GM12878 (cell line): ENCODE measurements at regions not wholly inside any gene's neighbourhood (a gene's known extent, or its start where the extent isn't known, plus 50 kb on each side); places are given as distances from the start of the nearest gene placed in this dataset.

Source experiments
- ATAC-seq: fragments of 200-7000 bp; cut with Tn5 transposase; 3 replicates; pipeline ENCODE4 v1.9.1; 2020; ENCODE audit warnings: mild to moderate bottlenecking, moderate library complexity
- BruUV-seq: library from RNA; stranded (reverse); fragments of 400-500 nt; replicated peaks from 2 replicates; lab custom pipeline; 2021; lab: Mats Ljungman, UMichigan
- CTCF ChIA-PET: fragments of 300-600 bp; sonication (Branson Sonifier 250); formaldehyde crosslinking; extraction: SDS; loops from one replicate; lab custom pipeline; 2021; ENCODE audit warnings: inconsistent platforms; lab: Yijun Ruan, JAX
- POLR2A ChIA-PET: fragments of 350-600 bp; formaldehyde crosslinking; extraction: SDS; loops from one replicate; lab custom pipeline; 2021; ENCODE audit warnings: inconsistent platforms; lab: Charles Lee
- RAD21 ChIA-PET: fragments of 300-600 bp; sonication (Branson Sonifier 250); formaldehyde crosslinking; loops from one replicate; lab custom pipeline; 2023; ENCODE audit warnings: antibody characterized with exemption; ENCODE audit not compliant: unreplicated experiment; lab: Charles Lee
- SMC1A ChIA-PET: fragments of 300-600 bp; sonication (Branson Sonifier 250); formaldehyde crosslinking; loops from one replicate; lab custom pipeline; 2023; ENCODE audit not compliant: unreplicated experiment, uncharacterized antibody; lab: Charles Lee
- DNase-seq: peaks from one replicate; pipeline ENCODE4 v3.0.0-alpha.2; 2011; ENCODE audit warnings: low read depth, low spot score
- FAIRE-seq: peaks from 3 replicates; lab custom pipeline; 2011; peaks lifted over from hg19 to GRCh38; lab: Jason Lieb, UNC
- H2AFZ ChIP-seq: 2 replicates; pipeline ENCODE4 v1.6.0; 2011; ENCODE audit warnings: low read depth, low read length, control low read depth; ENCODE audit not compliant: control insufficient read depth
- H3K27ac ChIP-seq: 2 replicates; pipeline ENCODE4 v1.5.1; 2011; ENCODE audit warnings: control low read depth; ENCODE audit not compliant: control insufficient read depth, insufficient read depth
- H3K27me3 ChIP-seq, 2 experiments: replicated peaks in 1 of 2; 2 replicates each; pipeline versions ENCODE4 v1.6.0 to v1.6.1; 2011; ENCODE audit warnings: low read length in 1 of 2; ENCODE audit not compliant: control insufficient read depth in 2 of 2, insufficient read depth in 2 of 2
- H3K36me3 ChIP-seq, 2 experiments: 2 replicates each; pipeline ENCODE4 v1.5.1; 2011; ENCODE audit warnings: low read length in 1 of 2; ENCODE audit not compliant: control insufficient read depth in 2 of 2, insufficient read depth in 2 of 2
- H3K4me1 ChIP-seq: 2 replicates; pipeline ENCODE4 v1.6.1; 2011; ENCODE audit warnings: mild to moderate bottlenecking, low read length, moderate library complexity, mixed read lengths; ENCODE audit not compliant: control insufficient read depth, insufficient read depth
- H3K4me2 ChIP-seq: 2 replicates; pipeline ENCODE4 v1.6.0; 2011; ENCODE audit warnings: control low read depth; ENCODE audit not compliant: control insufficient read depth, insufficient read depth
- H3K4me3 ChIP-seq: fragments of 200-600 bp; sonication (generic); 2 replicates; pipeline ENCODE4 v1.5.1; 2016
- H3K79me2 ChIP-seq: 2 replicates; pipeline ENCODE4 v1.6.0; 2011; ENCODE audit warnings: low read length; ENCODE audit not compliant: control insufficient read depth, insufficient read depth
- H3K9ac ChIP-seq: 2 replicates; pipeline ENCODE4 v1.8.0; 2011; ENCODE audit warnings: low read length, control low read depth, mixed read lengths; ENCODE audit not compliant: control insufficient read depth, insufficient read depth
- H3K9me3 ChIP-seq: replicated peaks from 3 replicates; pipeline ENCODE4 v1.5.1; 2011; ENCODE audit warnings: mild to moderate bottlenecking, low read length; ENCODE audit not compliant: control insufficient read depth, insufficient read depth
- H4K20me1 ChIP-seq: 2 replicates; pipeline ENCODE4 v1.6.0; 2011; ENCODE audit not compliant: control insufficient read depth, insufficient read depth
- CEBPZ ChIP-seq: fragments of 150-350 bp; IDR thresholded peaks from 2 replicates; pipeline ENCODE4 v1.6.1; 2016; ENCODE audit warnings: low read depth, low read length
- CHD1 ChIP-seq: IDR thresholded peaks from 2 replicates; pipeline ENCODE4 v1.6.1; 2012; ENCODE audit warnings: low read depth, low read length, improper control_type of control experiment
- IKZF1 ChIP-seq: fragments of 450-650 bp; conservative IDR thresholded peaks from 2 replicates; pipeline ENCODE4 v1.6.1; 2017; ENCODE audit warnings: antibody characterized with exemption, mild to moderate bottlenecking
- IRF3 ChIP-seq: fragments of 450-650 bp; IDR thresholded peaks from 2 replicates; pipeline ENCODE4 v1.6.1; 2014; ENCODE audit warnings: mild to moderate bottlenecking
- KAT2A ChIP-seq: conservative IDR thresholded peaks from 2 replicates; pipeline ENCODE4 v1.6.1; 2011; ENCODE audit warnings: low read depth, low read length; ENCODE audit not compliant: control insufficient read depth
- MEF2A ChIP-seq: IDR thresholded peaks from 2 replicates; pipeline ENCODE4 v1.6.1; 2011; ENCODE audit warnings: low read depth, mild to moderate bottlenecking, low read length, moderate library complexity; ENCODE audit not compliant: insufficient read depth
- NRF1 ChIP-seq: conservative IDR thresholded peaks from 2 replicates; pipeline ENCODE4 v1.6.1; 2011; ENCODE audit warnings: mild to moderate bottlenecking, low read depth, low read length, improper control_type of control experiment
- TCF12 ChIP-seq: IDR thresholded peaks from 2 replicates; pipeline ENCODE4 v1.6.1; 2011; ENCODE audit warnings: low read depth, mild to moderate bottlenecking, low read length
- ZBTB4 ChIP-seq: fragments of 450-650 bp; formaldehyde crosslinking; IDR thresholded peaks from 2 replicates; pipeline ENCODE4 v1.4.0; 2022; ENCODE audit warnings: mild to moderate bottlenecking, moderate library complexity
- ZSCAN29 ChIP-seq: fragments of 450-650 bp; IDR thresholded peaks from 2 replicates; pipeline ENCODE4 v1.6.1; 2017; ENCODE audit warnings: mild to moderate bottlenecking, moderate library complexity
- WGBS: methylation state at CpG from one replicate; pipeline ENCODE4 v1.1.6; 2016; ENCODE audit warnings: low lambda C conversion rate; ENCODE audit not compliant: insufficient replicate concordance, insufficient coverage; ENCODE audit errors: missing lambda C conversion rate; 5-methylcytosine and 5-hydroxymethylcytosine counted together
- in situ Hi-C: fragments of 300-500 bp; cut with MboI; formaldehyde crosslinking; loops from 9 replicates; pipeline ENCODE4 v1.14.3; 2018; ENCODE audit warnings: mixed read lengths
- intact Hi-C: fragments of 100-400 bp; cut with micrococcal nuclease; formaldehyde crosslinking; loops from one replicate; pipeline ENCODE4 v1.14.2; 2022; ENCODE audit not compliant: unreplicated experiment
- TF ChIP-seq, protein P1 (sequence below): IDR thresholded peaks from 2 replicates; pipeline ENCODE4 v1.6.1; 2011; ENCODE audit warnings: low read depth, mild to moderate bottlenecking, low read length, moderate library complexity, borderline replicate concordance; ENCODE audit errors: extremely low read depth
- TF ChIP-seq, protein P2 (sequence below): fragments of 450-650 bp; IDR thresholded peaks from 2 replicates; pipeline ENCODE4 v1.6.1; 2018; ENCODE audit warnings: borderline replicate concordance, mild to moderate bottlenecking; ENCODE audit not compliant: partially characterized antibody

DNA sequence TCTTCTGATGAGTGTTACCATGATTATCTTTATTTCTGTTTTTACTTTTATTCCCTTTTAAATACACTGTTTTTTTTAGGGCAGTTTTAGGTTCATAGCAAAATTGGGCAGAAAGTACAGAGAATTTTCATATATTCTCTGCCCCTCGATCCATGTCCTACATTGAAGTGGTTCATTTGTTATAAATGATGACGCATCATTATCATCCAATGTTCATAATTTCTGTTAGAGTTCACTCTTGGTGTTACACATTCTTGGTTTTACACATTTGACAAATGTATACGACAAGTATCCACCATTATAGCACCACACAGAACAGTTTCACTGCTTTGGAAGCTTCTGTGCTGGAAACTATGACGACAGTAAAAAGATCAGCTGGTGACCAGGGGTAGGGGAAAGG is 578.1 kb upstream of the AADAT start:
- H3K36me3 ChIP-seq: no peaks in the 10 kb centered on the region
- ATAC-seq: no peak
- H3K27ac ChIP-seq: no peak overlapping the region
- 42% methylated on average over 4 of the region's 4 CpGs for whole genome bisulfite sequencing
- H3K4me3 ChIP-seq: no peak overlapping the region
- ChIA-PET SMC1A (interaction anchor here (1.2 to 2.0 kb wide), 2 partner anchors 8 to 30 kb away, joined by 6 read pairs; no protein-coding TSS in a partner anchor), POLR2A (no interaction called here), RAD21 (interaction anchor here (1.6 kb wide), 1 partner anchor 29 kb away, joined by 4 read pairs; no protein-coding TSS in a partner anchor), CTCF (no interaction called here)
- intact Hi-C loops: no loop called here
- no peak for DNase-seq
- no peaks in the 10 kb centered on the region for H3K27me3 ChIP-seq
- no peaks in the 10 kb centered on the region for H3K79me2 ChIP-seq
- BruUV-seq: no TSS peak
- H3K9me3 ChIP-seq: no peaks in the 10 kb centered on the region; the same call in 2 of the 3 replicates
- no peak overlapping the region for H3K4me2 ChIP-seq
- no peaks in the 10 kb centered on the region for H4K20me1 ChIP-seq
- no peak overlapping the region for H2AFZ ChIP-seq
- H3K4me1 ChIP-seq: no peaks in the 10 kb centered on the region
- in situ Hi-C loops: no loop called here
- H3K9ac ChIP-seq: no peak overlapping the region
- FAIRE-seq: no peak
- TF ChIP-seq CHD1: no peak
- TF ChIP-seq KAT2A: no peak
- TF ChIP-seq CEBPZ: no peak
- TF ChIP-seq MEF2A: no peak
- TF ChIP-seq NRF1: no peak
- no peak for TF ChIP-seq TCF12
- no peak for TF ChIP-seq ZBTB4 (CRISPR knock-in tag)
- TF ChIP-seq, protein P1, sequence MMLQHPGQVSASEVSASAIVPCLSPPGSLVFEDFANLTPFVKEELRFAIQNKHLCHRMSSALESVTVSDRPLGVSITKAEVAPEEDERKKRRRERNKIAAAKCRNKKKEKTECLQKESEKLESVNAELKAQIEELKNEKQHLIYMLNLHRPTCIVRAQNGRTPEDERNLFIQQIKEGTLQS: no peak
- TF ChIP-seq, protein P2, sequence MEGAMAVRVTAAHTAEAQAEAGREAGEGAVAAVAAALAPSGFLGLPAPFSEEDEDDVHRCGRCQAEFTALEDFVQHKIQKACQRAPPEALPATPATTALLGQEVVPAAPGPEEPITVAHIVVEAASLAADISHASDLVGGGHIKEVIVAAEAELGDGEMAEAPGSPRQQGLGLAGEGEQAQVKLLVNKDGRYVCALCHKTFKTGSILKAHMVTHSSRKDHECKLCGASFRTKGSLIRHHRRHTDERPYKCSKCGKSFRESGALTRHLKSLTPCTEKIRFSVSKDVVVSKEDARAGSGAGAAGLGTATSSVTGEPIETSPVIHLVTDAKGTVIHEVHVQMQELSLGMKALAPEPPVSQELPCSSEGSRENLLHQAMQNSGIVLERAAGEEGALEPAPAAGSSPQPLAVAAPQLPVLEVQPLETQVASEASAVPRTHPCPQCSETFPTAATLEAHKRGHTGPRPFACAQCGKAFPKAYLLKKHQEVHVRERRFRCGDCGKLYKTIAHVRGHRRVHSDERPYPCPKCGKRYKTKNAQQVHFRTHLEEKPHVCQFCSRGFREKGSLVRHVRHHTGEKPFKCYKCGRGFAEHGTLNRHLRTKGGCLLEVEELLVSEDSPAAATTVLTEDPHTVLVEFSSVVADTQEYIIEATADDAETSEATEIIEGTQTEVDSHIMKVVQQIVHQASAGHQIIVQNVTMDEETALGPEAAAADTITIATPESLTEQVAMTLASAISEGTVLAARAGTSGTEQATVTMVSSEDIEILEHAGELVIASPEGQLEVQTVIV: no peak
- TF ChIP-seq IRF3: no peak
- TF ChIP-seq ZSCAN29: no peak
- TF ChIP-seq IKZF1: no peak
